HG03139 (cell line): ENCODE measurements at regions not wholly inside any gene's neighbourhood (a gene's known extent, or its start where the extent isn't known, plus 50 kb on each side); places are given as distances from the start of the nearest gene placed in this dataset.
"Not testable (repeated sequence)": the region's sequence is repeated elsewhere in the genome, so short reads cannot be mapped to it uniquely, and the experiment has no call there.

Source experiments
- ATAC-seq: cut with Tn5 transposase; IDR thresholded peaks from one replicate; pipeline ENCODE4 v1.9.1; 2021; ENCODE audit not compliant: unreplicated experiment

DNA sequence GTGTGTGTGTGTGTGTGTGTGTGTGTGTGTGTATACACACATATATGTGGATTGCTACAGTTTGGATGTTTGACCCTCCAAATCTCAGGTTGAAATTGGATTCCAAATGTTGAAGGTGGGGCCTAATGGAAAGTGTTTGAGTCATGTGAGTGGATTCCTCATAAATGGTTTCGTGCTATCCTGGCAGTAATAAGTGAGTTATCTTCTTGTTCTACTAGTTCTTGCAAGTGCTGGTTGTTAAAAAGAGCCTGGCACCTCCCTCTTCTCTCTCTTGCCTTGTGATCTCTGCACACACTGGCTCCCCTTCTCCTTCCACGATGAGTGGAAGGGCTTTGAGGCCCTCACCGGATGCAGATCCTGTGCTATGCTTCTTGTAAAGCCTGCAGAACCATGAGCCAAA, 344.1 kb downstream of the SH2D1A start:
- no peak for ATAC-seq

GRCh38 chrX:124699876-124700275, 353.5 kb downstream of the SH2D1A start:
- no peak for ATAC-seq

DNA sequence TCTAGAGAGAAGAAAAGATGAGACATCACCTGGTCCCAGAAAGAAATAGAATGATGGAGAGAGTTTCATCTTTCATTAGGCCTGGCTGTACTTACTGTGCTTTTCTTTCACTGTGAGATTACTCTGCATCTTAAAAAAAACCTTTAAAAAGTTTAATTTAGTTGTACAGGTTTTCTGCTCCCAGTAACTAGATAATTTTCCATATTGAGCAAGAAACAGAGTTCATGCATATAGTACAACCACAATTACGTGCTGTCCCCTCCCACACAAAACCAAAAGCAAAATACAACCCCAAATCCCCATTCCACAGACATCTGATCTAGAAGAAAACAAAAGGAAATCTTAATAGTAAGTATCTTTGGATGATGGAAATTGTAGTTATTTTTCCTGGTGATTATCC, 371.2 kb downstream of the SH2D1A start:
- no peak for ATAC-seq

DNA sequence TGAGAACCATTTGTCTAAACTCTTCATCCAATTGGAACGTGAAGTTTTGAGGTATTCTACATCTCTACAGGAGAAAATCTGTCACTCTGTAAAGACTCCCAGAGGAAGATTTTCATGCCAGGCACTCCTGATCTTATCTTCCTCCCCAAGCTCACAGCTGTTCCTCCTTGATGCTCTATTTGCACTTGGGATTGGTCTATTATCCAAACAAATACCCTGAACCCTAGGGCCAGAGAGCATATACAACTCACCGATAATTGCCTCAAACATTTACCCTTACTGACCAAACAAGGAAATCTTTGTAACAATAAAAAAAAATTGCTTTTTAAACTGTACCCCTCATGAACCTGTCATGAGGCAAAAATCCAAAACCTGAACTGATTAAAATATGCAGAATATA, 372.7 kb downstream of the SH2D1A start:
- no peak for ATAC-seq

DNA sequence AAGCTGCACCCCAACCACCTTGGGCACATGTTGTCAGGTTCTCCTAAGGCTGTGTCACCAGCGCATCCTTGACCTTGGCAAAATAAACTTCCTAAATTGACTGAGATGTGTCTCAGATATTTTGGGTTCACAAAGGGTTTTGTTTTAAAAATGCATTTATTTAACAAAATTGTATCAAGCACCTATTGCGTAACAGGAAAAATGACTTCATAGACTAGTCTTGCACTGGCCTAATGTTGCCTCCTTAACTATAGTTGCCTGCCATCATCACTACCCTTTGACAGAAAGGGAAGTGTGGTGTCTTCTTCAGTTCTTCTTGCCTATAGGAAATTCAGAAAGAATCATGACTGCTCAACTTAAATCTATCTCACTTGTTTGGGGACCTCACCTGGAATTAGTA, 374.2 kb downstream of the SH2D1A start:
- ATAC-seq: no peak

GRCh38 chrX:124725502-124725901, 379.1 kb downstream of the SH2D1A start:
- no peak for ATAC-seq

- no peak for ATAC-seq
Measured at GRCh38 chrX:124726292-124726691, 379.9 kb downstream of the SH2D1A start.

- no peak for ATAC-seq
Measured at GRCh38 chrX:124726881-124727280, 380.5 kb downstream of the SH2D1A start.

DNA sequence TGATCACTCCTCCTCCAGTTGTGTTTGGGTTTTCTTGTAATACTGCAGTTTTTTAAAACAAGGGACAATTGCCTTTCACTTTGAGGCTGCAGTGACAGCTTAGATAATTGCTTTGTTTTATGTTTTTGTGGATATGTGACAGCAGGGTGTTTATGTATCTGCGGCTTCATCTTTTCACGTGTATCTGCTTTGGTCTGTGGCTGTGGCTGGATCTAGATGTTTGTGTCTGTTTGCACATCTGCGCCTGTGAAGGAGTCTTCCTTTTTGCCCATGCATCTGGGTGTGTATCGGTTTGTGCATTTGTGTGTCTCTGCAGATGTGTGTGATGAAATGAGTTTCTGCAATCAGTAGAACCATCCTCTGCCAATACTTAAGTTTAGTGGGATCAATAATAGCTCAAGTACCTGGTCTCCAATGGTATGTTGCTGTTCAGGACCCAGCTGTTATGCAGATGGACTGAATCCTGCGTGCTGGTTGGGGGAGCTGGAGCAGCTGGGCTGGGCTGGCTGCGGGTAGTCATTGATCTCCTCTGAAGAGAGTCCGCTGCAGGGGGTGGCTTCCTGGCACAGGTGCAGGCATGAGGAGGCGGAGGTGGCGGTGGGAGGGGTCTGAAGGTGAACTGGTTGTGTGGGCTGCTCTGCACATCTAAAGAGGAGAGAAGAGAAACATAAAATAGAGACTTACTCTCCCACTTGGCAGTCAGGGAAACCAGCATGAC, 390.3 kb downstream of the SH2D1A start:
- no peak for ATAC-seq

GRCh38 chrX:124737771-124738170, 391.4 kb downstream of the SH2D1A start:
- no peak for ATAC-seq

DNA sequence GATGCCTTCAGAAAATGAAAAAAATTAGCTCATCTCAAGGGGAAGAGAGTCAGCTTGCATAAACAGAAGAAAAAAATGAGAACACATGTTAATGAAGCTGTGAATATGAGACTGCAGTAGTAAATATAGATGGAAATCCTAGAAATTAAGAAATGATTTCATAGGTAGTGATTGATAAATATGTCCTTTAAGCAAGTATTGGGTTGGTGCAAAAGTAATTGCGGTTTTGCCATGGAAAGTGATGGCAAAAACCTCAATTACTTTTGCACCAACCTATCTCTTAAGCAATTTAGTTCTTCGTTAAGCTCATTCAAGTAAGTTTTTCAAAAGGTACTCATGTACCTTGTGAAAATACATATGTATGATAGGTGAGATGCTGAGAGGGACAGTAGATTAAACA, 400.9 kb downstream of the SH2D1A start:
- ATAC-seq: no peak

DNA sequence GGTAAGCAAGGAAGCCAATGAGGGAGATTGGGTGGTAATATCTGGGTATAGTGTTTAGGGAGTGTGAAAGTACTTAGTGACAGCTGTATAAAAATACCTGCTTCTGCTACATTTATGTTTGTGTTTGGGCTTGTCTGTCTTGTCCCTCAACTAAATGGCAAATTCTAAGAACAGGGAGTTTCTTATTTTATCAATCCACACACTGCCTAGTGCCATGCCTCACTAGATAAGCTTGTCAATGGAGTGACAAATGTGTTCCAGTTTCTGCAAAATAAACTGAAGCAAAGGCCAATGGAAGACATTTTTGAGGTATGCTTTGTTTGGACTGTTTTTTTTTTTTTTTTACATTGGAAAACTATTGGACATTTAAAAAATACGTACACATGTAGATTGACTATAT, 418.0 kb downstream of the SH2D1A start:
- ATAC-seq: no peak

GRCh38 chrX:124769166-124769565, 422.8 kb downstream of the SH2D1A start:
- ATAC-seq: no peak

DNA sequence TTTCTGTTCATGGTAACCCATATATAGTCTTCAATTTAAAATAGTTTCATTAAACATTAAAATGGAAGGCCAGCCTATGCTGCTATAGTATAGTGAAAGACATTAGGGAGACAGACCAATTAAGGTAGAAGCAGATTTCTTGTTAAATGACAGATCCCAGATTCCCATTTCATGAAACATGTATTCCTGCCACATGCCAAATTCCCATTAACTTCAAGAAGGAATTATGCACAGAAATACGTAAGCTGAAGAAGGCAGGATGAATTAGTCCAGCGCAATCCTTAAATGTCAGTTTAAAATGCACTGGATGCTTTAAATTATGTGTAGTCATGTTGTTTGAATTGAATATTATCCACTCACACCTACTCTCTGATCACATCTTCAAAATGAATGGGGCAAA, 424.9 kb downstream of the SH2D1A start:
- no peak for ATAC-seq

DNA sequence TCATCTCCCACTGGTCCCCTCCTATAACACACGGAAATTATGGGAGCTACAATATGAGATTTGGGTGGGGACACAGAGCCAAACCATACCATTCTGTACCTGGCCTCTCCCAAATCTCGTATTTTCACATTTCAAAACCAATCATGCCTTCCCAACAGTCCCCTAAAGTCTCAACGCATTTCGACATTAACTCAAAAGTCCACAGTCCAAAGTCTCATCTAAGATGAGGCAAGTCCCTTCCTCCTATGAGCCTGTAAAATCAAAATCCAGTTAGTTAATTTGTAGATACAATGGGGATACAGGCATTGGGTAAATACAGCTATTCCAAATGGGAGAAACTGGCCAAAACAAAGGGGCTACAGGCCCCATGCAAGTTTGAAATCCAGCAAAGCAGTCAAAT, 441.9 kb downstream of the SH2D1A start:
- ATAC-seq: not testable (repeated sequence)

DNA sequence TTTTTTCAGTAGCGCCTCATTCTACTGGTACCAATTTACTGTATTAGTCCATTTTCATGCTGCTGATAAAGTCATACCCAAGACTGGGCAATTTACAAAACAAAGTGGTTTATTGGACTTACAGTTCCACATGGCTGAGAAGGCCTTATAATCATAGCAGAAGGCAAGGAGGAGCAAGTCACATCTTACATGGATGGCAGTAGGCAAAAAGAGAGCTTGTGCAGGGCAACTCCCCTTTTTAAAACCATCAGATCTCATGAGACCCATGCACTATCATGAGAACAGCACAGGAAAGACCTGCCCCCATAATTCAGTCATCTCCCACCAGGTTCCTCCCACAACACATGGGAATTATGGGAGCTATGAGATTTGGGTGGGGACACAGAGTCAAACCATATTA, 443.5 kb downstream of the SH2D1A start:
- not testable (repeated sequence) for ATAC-seq

GRCh38 chrX:124791492-124792095, 445.2 kb downstream of the SH2D1A start:
- ATAC-seq: no peak

- ATAC-seq: no peak
Measured at GRCh38 chrX:124796989-124797388, 450.6 kb downstream of the SH2D1A start.

- ATAC-seq: no peak
Measured at GRCh38 chrX:124804962-124805361, 458.6 kb downstream of the SH2D1A start.

DNA sequence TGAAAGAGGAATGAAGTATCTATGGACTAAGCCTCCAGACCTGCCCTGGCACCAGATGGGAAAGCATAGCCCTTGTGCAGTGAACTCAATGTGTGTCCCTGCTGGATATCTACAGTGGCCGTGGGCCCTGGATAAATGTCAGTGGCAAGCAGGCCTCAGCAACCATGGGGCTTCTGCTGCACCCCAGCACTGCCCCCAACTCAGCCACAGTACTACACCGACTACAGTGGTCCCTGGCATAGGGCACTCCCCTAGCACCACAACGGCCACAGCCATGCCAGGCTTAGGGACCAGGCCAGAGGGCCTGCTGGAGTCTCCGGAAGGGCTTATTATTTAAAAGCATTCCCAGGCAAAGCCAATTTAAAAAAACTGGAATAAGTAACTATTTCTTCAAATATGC, 459.1 kb downstream of the SH2D1A start:
- ATAC-seq: no peak

DNA sequence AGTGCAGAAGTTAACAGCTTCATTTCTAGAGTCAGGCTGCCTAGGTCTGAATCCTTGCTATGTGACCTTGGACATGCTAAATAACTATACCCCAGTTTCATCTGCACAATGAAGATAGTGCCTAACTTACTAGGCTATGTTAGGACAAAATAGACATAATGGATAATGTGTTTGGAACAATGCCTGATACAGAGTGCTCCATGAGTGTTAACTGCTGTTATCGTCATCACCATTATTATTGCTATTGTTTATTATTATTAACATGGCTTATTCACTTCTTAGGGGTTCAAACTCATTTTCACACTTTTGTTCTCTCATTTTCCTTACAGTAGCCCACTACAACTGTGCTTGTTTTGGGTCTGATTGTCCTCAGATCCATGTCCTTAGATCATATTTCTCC, 467.7 kb downstream of the SH2D1A start:
- ATAC-seq: no peak

GRCh38 chrX:124818033-124818432, 471.7 kb downstream of the SH2D1A start:
- no peak for ATAC-seq

DNA sequence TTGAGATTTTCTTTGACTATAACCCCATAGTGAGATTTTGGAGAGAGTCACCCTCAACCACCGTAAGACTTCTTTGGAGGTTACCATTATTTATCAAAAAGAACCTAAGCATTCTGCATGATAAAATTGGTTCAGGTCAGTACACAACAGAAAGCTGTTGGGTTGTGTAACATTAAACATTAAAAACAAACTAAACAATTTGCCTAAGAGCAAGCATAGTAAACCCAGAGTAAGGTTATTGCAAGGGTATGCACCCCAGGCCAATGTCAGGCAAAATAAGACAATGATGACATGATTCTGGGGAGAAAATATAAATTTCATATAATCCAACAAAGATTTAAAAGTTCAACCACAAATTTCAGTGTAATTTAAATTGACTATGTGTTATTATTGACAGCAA, 472.4 kb downstream of the SH2D1A start:
- ATAC-seq: no peak
